ENCODE measurements at regions not wholly inside any gene's neighbourhood (a gene's known extent, or its start where the extent isn't known, plus 50 kb on each side); places are given as distances from the start of the nearest gene placed in this dataset.

DNA sequence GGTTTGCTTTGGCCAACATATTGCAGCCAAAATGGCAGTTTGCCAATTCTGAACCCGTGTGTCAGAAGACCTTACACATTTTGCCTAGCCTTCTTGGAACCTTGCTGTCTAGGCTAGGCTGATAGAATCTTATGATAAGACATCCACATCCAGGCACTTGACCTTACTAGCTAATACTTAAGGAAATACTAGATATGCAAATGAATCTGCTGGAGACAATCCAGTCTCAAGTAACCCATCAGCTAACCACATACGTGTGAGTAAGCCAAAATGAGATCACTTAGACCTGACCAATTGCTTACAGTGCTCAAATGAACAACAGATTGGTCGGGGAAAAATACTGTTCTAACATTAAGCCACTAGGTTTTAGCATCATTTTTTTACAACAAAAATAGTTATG lies 1504.6 kb upstream of the CDH9 start:
- DNase-seq: no peak

DNA sequence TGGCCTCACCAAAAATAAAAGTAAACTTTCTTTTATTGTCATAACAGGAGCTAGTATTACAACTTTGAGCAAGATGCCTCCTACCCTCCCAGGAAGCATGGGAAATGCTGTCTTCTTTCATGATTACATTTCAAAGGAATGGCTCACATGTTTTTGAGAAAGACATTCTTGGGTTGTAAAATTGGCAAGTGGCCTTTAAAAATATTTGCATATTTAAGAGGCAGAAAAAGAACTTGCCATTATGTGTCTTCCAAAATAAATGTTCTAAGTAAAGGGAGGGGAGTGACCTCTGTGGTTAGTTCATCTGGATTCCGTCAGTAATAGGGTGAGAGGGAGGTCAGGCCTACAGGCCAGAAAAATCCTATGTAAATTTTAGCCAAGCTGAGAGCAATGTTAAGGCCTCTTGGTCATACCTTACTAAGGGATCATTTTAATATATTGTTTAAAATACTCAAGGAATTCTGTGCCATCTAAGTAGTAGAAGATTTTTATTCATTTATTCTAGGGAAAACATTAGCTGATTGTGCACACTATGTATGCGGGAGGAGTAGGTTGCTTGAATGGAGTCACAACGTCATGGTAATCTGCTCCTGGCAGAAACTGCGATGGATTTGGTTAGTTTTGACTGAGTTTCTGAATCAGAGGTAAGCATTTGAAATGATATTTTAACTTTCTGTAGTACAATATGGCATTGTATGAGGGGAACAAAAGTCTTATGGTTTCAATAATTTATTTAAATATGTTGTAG lies 1485.7 kb upstream of the CDH9 start:
- DNase-seq: no peak

GRCh38 chr5:28523416-28523815 lies 1485.0 kb upstream of the CDH9 start:
- DNase-seq: no peak

GRCh38 chr5:28517691-28518090 lies 1479.3 kb upstream of the CDH9 start:
- no peak for DNase-seq

GRCh38 chr5:28516722-28517121 lies 1478.3 kb upstream of the CDH9 start:
- DNase-seq: no peak

GRCh38 chr5:28512648-28513047 lies 1474.3 kb upstream of the CDH9 start:
- DNase-seq: no peak

- DNase-seq: no peak
Observed at GRCh38 chr5:28505121-28505520, 1466.7 kb upstream of the CDH9 start.

GRCh38 chr5:28500511-28500910 lies 1462.1 kb upstream of the CDH9 start:
- no peak for DNase-seq

DNA sequence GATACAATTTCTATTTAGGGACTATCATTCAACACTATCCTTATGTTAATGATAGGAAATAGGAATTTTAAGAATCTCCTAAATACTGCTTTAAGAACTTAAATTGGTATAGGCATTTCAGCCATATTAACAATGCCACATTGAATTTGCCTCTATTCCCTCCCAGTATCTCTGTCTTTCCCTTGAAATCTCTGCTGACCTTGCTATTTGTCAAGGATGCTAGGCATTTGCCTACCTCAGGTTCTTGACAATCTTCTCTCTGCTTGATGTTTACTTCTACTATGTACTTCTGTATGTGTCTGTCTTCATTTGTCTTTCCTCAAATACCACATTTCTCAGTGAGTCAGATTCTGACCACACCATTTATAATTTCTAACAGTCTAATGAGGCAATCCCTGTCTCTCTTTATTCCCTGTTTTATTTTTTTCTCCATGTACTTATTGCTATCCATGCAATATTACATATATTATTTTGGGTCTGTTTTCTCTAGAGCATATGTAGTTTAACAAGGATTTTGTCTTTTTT lies 1461.4 kb upstream of the CDH9 start:
- no peak for DNase-seq

GRCh38 chr5:28495876-28496275 lies 1457.5 kb upstream of the CDH9 start:
- DNase-seq: no peak

DNA sequence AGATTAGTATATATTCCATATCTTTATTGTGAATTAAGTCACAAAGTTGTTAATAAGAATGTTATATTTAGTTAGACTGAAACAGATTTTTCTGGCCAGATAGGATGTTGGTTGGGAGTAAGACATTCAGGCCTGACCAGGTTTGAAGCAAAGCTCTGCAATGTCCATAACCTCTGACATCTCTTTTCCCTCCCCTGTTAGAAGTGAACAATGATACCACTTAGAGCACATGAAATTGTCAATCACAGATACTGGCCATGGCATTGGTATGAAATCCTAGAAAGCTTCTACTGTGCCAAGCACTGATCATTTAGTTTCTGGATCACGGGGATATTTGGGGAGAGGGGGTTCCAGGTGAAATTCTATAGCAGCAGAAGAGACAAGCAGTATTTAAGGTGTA lies 1455.1 kb upstream of the CDH9 start:
- no peak for DNase-seq

DNA sequence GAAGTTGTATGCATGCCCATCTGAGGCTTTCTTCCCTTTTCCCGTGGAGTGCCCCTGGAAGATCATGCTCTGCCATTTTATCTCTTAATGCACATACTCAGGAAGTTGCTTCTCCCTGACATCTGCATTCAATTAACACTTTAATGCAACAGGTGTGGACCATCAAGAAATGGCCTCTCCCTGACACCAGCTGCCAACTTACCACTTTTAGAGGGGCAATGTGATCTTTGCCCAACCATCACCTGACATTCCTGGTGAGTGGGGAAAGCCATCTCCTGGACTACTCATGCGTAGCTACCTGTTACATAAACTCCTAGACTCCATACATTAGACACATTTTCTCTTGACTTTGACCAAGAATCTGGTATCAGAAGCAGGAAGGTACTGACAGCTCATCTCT lies 1450.4 kb upstream of the CDH9 start:
- DNase-seq: no peak

DNA sequence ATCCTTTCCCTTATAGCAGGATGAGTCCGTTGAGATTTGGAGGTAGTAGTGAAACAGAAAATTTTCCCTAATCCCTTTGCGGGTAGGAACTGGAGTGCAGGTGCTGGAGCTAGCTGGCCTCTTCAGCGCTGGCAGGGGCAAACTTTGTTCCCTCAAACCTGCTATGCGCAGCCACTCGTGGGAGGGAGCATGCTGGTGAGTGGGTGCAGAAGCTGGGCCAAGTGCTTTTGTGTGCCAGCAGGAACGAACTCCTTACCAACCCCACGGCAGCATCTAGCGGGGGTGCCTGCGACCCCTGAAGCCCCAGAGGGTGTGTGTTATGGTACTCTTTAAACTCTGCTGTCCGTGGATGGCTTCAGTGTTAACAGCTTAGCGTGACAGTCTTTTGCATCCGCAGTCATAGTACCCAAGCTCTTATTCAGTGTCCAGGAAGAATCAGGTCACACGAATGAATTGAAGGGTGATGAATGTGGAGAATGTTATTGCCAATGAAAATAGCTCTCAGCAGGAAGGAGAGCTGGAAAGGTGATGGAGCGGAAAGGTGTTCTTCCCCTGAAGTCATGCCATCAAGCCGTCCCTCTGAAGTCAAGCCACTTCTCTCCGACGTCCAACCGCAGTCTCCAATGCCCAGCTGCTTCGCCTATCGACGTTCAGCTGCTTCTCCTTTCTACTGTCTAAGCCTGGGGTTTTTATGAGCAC lies 1445.1 kb upstream of the CDH9 start:
- DNase-seq: no peak

DNA sequence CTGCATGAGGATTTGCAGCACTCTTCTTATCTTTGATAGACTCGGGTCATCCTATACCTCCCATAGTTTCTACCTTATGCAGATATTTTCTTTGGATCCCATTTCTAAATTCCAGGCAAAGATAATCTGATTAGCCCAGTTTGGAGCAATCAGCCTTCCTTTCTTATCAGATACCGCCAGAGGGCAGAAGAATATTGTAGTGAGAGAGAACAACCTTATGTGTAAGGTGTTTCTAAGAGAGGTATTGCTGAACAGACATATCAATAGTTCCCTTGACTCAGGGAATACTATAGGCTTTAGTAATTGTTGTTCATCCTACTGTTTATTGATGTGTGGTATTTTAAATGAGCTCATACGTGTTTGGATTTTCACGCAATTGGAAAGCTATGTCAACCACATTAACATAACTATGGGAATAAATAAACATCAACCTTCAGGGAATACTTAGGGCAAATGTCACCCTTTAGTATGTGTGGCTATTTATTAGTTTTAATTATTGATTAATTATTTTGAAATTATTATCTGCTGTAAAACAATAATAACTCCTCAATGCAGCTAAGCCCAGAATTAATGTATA lies 1435.2 kb upstream of the CDH9 start:
- DNase-seq: no peak

DNA sequence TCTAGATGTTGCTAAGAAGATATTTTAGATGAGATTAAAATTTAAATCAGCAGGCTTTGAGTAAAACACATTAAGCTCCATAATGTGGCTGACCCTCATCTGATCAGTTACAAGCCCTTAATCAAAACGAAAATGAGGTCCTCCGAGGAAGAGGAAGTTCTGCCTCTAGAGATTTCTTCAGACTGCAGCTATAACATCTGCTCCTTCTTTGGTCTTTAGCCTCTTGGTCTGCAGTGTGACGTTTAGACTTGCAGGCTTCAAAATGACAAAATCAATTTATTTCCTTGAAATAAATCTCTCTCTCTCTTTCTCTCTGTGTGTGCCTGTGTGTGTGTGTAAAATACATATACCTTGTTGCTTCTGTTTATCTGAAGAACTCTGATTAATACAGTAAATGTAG lies 1429.8 kb upstream of the CDH9 start:
- DNase-seq: no peak

DNA sequence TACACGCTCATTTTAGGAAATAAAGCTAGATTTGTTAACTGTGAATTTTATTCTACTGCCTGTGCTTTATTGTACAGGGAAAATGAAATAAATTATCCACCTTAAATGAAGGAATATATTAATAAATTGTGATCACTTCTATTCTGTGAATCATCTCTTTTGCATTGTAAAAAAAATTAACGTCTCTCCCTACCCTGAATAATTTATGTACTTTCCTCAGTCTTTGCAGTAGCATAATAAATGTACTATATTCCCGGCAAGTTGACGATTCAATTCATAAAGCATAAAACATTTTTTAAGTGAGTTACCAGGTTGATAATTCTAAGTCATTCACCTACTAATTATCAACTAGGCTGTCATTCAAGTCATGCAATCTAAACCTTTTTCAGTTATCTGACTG lies 1425.3 kb upstream of the CDH9 start:
- no peak for DNase-seq

- no peak for DNase-seq
Observed at GRCh38 chr5:28451483-28451882, 1413.1 kb upstream of the CDH9 start.

DNA sequence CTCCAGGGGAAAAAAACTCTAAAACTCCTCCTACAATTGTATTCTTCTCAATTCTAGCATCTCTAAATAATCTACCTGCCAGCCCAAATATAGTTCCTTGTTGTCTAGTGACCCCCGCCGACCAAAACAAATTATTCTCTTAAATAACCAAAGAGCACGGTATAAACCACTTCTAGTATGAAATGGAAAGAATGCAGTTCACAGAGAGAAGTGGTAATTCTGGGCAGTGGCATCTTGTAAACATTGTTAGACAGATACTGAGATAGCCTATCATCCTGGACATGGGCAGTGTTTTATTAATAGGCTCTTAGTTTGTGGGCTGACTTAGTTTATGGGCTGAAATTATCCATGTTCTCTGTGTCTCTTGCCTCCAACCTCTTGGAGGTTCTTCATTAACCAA lies 1412.6 kb upstream of the CDH9 start:
- DNase-seq: no peak

- DNase-seq: no peak
Observed at GRCh38 chr5:28448791-28449190, 1410.4 kb upstream of the CDH9 start.

GRCh38 chr5:28430565-28431178 lies 1392.3 kb upstream of the CDH9 start:
- no peak for DNase-seq

DNA sequence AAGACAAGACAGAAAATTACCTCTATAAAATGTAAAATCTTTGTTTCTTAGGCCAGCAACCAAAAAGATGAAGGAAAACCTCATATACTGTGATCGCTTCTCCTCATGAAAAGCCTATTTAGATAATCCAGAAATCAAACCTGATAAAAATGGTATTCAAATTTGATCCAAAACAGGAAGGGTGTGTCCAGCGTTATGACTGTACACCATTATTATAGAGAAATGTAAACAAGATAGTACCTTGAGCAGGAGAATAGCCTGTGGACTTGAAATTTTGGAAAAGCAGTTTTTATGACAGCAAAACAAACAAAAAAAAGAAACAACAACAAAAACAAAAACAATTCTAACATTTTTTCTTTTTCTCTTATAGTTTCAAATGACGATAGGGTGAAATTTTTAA lies 1382.8 kb upstream of the CDH9 start:
- no peak for DNase-seq

DNA sequence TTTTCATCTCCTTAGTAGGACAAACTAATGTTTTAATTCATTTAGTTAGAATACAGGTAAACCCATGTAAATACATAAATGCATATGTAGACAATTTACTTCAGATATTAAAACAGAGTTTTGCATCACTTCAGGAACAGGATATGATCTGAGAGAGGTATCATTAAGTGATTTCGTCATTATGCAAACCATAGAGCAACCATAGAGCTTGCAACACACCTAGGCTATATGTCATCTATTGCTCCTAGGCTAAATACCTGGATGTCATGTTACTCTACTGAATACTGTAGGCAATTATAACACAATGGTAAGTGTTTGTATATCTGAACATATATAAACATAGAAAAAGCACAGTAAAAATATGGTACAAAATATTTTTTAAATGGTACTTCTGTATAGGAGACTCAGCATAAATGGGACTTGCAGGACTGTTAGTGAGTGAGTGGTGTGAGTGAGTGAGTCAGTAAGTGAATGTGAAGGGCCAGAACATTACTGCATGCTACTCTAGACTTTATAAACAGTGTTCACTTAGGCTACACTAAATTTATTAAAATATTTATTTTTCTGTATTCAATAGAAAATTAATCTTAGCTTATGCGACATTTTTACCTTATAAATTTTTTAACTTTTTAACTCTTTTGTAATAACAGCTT lies 1377.5 kb upstream of the CDH9 start:
- no peak for DNase-seq

DNA sequence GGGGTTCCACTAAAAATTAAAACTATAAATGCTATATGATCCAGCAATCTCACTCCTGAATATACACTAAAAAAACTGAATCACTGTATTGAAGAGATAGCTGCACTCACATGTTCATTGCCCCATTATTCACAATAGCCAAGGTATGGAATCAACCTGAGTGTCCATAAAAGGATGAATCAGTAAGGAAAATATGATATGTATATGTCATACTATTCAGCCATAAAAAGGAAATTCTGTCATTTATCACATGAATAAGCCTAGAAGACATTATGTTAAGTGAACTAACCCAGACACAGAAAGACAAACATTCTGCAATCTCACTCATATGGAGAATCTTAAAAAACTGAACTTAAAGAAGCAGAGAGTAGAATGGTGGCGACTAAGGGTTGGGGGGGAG lies 1376.2 kb upstream of the CDH9 start:
- DNase-seq: no peak
